ENCODE measurements at regions not wholly inside any gene's neighbourhood (a gene's known extent, or its start where the extent isn't known, plus 50 kb on each side); places are given as distances from the start of the nearest gene placed in this dataset.

- intact Hi-C loops (cut with DNase I), result no loop called here
- Histone ChIP-seq H3K4me3 (no peak overlapping the region), H3K27ac (no peak overlapping the region), H3K27me3 (no peaks in the 10 kb centered on the region), H3K9me3 (no peaks in the 10 kb centered on the region), H3K36me3 (no peaks in the 10 kb centered on the region), H3K4me1 (peaks cover 0 to 3% of the 10 kb centered on the region in 2 donors)
- no peak for DNase-seq
- no peak for TF ChIP-seq CTCF (IDR thresholded peaks at IDR 0.05)
- ATAC-seq, result no peak
These were observed 301.8 kb downstream of the TLE1 start for GRCh38 chr9:81387360-81388106.

GRCh38 chr9:81384911-81385310 lies 304.4 kb downstream of the TLE1 start:
- intact Hi-C loops (cut with DNase I), result no loop called here
- Histone ChIP-seq H3K9me3 (no peaks in the 10 kb centered on the region), H3K4me3 (no peak overlapping the region)

GRCh38 chr9:81382281-81382680 lies 307.1 kb downstream of the TLE1 start:
- TF ChIP-seq CTCF (IDR thresholded peaks at IDR 0.05), result no peak
- Histone ChIP-seq H3K36me3 (no peaks in the 10 kb centered on the region), H3K27me3 (no peaks in the 10 kb centered on the region)

More at GRCh38 chr9:81384911-81385310, 304.4 kb downstream of the TLE1 start:
- Histone ChIP-seq H3K4me1 (no peaks in the 10 kb centered on the region), H3K36me3 (no peaks in the 10 kb centered on the region), H3K27me3 (no peaks in the 10 kb centered on the region), H3K27ac (no peak overlapping the region)
- TF ChIP-seq CTCF (IDR thresholded peaks at IDR 0.05), result no peak
- ATAC-seq (no peak), DNase-seq (no peak)

GRCh38 chr9:81381694-81382093 lies 307.7 kb downstream of the TLE1 start:
- Histone ChIP-seq H3K4me3 (no peak overlapping the region), H3K27me3 (no peaks in the 10 kb centered on the region), H3K27ac (no peak overlapping the region), H3K4me1 (no peaks in the 10 kb centered on the region), H3K9me3 (no peaks in the 10 kb centered on the region), H3K36me3 (no peaks in the 10 kb centered on the region)
- ATAC-seq (no peak), DNase-seq (no peak)
- TF ChIP-seq CTCF (IDR thresholded peaks at IDR 0.05), result no peak
- intact Hi-C loops (cut with DNase I), result no loop called here

More at GRCh38 chr9:81382281-81382680, 307.1 kb downstream of the TLE1 start:
- Histone ChIP-seq H3K4me3 (no peak overlapping the region), H3K9me3 (no peaks in the 10 kb centered on the region), H3K27ac (no peak overlapping the region), H3K4me1 (no peaks in the 10 kb centered on the region)
- intact Hi-C loops (cut with DNase I), result no loop called here
- DNase-seq (no peak), ATAC-seq (no peak)

- DNase-seq (no peak), ATAC-seq (no peak)
- Histone ChIP-seq H3K36me3 (no peaks in the 10 kb centered on the region), H3K9me3 (no peaks in the 10 kb centered on the region), H3K27ac (no peak overlapping the region), H3K27me3 (no peaks in the 10 kb centered on the region), H3K4me1 (no peaks in the 10 kb centered on the region), H3K4me3 (no peak overlapping the region)
- intact Hi-C loops (cut with DNase I), result no loop called here
- no peak for TF ChIP-seq CTCF (IDR thresholded peaks at IDR 0.05)
These were observed 308.6 kb downstream of the TLE1 start for GRCh38 chr9:81380504-81381359.

All from left lung (tissue), 4 donors.